ENCODE measurements at regions not wholly inside any gene's neighbourhood (a gene's known extent, or its start where the extent isn't known, plus 50 kb on each side); places are given as distances from the start of the nearest gene placed in this dataset.
A peak's percentile ranks its signal among the peaks of the same experiment; 100 is the strongest.

DNA sequence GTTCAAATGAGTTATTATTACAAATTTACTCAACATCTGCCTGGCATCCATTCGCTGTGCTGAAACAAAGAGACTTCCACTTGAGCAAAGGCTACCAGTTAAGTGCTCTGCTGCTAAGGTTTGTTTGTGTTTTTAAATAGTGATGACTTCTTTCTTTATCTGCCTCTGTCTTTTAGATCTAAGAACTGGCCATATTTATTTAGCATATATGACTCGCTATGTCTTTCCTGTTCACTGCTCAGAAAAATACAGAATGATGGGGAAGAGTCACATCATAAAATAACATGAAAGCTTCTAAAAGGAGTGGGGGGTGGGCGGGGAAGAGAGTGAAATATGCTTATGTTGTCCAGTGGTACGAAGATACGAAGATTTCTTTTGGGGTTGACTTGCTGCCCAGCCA is 322.2 kb downstream of the GPAT3 start:
- no peak for DNase-seq (ENCODE audit: low read depth in 2 of 2)

DNA sequence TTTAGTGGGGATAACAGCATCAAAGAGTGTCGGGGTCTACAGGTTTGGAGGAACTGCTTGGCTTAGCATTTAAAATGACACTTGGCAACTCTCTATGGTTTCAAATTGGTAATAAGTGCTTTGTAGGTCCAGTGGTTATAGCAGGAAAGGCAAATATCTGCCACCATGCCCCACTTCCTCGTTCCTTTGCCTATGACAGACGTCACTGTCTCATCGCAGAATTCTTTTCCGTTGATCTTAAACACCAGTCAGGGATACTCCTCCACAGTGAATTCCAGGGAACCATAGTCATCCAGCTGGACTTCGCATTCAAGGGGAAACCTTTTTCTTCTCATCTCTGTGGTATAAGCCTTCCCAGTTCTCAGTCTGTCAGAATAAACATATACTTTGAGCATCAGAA is 319.1 kb downstream of the GPAT3 start:
- DNase-seq (ENCODE audit: low read depth in 2 of 2): peak; percentile 85 to 86

DNA sequence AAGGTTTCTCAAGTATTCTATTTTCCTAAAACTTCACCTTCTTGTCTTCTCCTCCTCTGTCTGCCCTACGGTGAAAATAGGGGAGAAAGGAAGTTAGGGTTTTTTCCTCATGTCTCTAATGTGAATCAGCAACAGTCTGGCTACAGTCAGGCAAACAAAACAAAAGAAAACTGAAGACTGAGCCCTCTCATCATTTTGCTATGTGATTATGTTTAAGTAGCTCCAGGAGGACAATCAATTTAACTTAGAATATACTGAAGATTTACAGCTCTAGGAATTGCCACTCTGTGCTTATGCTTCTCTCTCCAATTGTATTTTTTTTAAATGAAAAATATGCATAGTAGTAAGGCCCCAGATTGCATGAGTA is 316.2 kb downstream of the GPAT3 start:
- peak; percentile 51 to 52 for DNase-seq (ENCODE audit: low read depth in 2 of 2)

DNA sequence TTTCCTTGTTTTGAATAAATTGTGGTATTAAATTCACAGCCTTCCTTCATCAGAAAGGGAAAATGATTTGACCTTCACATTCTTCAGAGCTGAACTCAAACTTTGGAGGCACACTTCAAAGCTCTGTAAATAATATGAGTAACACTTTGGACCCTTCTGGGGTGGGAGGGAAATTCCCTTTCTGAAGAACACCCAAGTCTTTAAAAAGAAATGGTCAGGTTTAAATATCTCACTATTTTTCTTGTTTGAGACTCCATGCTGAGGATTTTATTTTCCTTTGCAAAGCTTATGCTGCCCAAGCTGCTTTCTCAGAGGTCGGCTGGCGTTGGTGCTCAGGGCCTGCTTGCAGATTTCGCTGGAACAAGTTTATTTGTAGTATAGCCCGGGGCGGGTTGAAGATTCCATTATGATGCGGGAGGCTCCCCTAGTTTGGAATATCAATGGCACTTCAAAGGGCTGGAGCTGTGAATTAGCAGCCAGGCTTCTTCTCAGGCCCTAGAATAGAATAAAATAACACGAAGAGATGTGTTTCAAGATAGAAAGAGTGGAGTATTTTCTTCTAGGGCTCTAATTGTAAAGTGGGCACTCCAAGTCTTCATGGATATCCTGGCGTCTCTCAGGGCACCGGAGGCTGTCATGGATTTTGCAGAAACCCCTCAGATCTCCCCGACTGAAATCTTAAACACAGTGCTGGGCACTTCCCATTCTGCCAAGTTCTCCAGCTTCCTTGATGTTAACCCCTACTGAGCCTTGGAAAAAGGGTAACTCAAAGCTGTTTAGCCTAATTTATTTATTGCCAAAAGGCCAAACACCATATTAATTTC is 315.6 kb downstream of the GPAT3 start:
- DNase-seq (ENCODE audit: low read depth in 2 of 2): no peak

DNA sequence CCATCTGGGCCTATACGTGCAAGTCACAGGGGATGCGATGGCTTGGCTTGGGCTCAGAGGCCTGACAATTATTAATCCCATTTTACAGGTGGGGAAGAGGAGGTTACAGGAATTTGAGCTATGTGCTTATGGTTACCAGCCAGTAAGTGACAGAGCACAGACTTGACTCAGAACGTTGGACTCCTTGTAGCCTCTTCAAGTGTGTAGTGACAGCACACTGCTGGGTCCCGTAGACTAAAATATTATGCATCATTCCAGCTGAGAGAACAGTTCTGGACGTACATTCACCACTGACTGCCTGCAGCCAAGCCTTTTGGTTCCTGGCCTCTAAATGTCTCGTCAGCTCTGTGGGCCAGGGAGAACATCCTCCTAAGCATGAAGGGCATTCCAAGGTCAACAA is 314.5 kb downstream of the GPAT3 start:
- DNase-seq (ENCODE audit: low read depth in 2 of 2): no peak

DNA sequence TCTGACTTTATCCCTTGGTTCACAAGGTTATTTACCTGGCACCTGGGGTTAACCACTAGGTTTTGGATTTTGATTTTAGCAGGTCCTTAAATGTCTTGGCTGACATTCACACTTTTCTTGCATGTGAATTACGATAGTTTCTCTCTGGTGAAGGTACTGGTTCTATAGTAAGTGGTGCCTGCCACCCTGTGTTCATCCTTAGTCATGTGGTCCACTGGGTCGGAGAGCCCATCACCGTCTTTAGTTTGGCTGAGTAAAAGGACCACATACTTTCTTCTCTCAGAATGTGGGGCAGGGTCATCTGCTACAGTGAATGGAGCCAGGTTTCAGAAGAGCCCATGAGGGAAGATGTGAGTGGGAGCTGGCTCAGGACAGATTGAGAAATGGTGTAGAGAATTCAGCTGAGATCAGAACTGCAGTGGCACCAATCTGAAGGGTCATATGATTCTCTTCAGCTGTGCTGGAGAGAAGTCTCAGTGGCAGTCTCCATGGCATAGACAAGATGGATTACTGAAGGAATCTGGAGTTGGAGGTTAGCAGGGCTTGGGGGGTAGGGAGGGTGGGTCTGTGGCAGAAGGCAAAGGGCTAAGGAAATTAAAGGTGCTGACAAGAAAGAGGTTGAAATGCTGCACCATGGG is 310.4 kb downstream of the GPAT3 start:
- no peak for DNase-seq (ENCODE audit: low read depth in 2 of 2)

DNA sequence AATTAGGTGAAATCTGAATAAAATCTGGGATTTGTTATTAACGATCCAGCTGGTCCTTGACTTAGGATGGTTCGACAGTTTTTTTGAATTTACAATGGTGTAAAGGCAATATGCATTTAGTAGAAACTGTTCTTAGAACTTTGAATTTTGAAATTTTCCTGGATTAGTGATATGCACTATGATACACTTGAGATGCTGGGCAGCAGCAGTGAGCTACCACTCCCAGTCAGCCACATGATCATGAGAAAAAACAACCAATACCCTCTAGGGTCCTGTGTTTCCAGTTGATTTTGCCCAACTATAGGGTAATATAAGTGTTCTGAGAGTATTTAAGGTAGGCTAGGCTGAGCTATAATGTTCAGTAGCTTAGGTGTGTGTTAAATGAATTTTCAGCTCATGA is 303.7 kb downstream of the GPAT3 start:
- DNase-seq (ENCODE audit: low read depth in 2 of 2): no peak

DNA sequence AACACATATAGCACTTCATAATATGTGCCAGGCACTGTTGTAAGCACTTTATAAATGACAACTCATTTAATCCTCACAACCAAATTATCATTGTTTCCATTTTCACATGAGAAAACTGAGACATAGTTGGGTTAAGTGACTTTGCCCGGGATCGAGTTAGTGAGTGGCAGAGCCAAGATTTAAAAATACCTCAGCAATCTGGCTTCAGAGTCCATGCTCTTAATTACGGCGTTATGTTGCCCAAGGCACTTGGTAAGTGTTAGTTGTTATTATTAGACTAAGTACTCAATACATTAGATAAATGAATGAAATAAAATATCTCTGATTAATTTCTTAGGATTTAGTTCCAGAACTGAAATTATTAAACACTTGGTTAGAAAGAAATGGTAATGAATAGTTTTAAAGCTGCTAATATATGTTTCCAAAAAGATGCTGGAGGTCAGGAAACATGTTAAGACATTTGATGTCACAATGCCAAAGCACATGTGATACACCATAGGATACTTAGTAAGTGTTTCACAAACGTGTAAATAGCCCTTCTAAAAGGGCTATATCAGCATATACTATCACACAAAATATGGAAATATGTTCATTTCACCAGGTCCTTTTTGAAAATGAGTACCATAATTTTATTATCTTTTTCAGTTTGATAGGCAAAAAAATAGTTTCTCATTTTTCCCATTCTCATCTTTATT is 301.9 kb downstream of the GPAT3 start:
- no peak for DNase-seq (ENCODE audit: low read depth in 2 of 2)

DNA sequence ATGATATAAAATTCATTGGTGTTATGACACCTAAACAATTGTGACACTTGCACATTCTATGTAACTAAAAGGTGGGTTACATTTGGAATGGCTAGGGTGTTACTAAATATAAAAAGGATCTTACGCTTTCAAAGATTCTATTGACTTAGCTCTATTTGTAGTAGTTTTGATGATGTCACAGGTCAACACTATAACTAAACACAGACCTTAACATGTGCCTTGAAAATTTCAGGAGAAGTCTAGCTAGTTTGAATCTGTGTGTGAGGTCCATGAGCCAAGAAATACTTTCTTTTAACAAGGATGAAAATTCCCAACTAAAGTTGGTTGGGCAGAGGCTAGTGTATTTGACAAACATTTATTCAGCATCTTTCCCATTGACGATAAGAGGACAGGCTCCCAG is 298.0 kb downstream of the GPAT3 start:
- DNase-seq (ENCODE audit: low read depth in 2 of 2): no peak

DNA sequence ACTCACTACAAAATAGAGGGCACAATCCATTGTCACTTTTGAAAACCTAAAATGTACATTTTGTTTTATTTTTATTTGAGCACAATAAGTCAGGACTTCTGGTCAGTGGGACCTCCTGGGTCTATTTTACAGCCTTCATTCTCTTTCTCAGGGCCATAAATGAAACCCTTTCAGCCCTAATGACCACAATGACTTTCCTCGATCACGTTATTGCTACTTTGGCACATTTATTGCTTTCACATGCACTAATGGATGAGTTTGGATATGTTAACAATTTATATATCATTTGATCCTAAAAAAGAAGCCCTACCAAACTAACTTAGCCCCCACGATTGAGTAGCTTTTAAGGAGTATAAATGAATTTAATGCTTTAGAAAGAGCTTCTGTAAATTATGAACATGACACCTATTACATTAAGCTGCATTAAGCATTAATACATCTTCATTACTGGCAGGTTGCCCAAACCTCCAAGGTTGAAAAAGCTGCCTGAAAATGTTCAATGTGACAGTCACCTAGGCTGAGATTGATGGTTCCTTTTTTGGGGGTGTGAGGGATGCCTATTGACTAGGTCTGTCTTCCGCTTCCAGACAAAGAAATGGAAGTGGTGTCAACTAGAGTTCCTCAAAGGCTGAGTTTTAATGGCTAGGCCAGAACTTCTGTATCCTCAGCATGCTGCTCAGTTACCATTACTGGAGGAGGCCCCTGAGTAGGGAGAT is 296.4 kb downstream of the GPAT3 start:
- DNase-seq (ENCODE audit: low read depth in 2 of 2): no peak

DNA sequence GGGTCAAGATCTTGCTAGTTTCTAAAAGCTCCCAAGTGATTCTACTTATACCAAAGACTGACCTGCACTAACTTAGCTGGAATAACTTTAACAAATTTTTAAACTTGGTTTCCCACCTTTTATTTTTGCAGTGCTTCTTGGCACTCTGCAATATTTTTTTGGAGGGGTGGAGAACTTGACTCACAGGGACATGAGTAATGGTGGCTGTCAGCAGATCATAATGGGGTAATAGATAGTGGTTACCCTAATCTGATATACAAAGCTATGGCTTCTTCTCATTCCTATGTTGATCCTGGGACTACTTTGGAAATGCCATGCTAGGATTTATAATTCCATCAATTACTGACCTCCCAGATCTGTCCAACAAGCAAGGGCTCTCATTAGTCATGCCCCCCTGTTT is 295.7 kb downstream of the GPAT3 start:
- no peak for DNase-seq (ENCODE audit: low read depth in 2 of 2)

DNA sequence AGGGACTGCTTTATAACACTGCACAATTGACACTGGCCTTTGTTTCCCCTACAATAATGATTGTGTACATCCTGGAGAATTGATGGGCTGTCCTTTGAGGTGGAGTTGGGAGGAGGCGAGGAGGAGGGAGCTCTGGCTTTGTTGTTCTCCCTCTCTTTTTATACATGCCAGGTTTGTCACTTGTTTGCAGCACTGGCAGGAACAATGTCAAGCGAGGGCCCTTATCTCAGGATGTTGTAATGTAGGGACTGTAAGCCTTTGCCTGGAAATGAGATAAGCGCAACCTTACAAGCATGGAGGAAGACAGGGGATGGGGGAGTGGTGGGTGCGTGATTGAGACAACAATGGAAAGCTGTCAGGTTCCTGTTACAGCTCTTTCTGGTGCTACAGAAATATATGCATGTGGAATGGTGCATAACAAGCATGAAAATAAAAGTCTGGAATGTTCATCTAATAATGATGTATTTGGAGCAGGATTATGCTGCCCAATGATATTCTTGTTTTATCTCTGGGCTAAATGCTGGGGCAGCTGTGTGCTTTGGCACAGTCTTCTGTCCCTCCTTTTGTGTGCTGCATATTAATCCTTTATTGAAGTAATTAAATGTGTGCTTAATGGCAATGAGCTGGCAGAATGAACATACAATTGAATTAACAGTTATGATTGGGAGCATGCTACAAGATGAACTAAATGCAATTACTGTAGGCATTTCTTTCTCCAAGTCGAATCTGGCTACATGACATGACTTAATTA is 294.4 kb downstream of the GPAT3 start:
- DNase-seq (ENCODE audit: low read depth in 2 of 2): no peak

DNA sequence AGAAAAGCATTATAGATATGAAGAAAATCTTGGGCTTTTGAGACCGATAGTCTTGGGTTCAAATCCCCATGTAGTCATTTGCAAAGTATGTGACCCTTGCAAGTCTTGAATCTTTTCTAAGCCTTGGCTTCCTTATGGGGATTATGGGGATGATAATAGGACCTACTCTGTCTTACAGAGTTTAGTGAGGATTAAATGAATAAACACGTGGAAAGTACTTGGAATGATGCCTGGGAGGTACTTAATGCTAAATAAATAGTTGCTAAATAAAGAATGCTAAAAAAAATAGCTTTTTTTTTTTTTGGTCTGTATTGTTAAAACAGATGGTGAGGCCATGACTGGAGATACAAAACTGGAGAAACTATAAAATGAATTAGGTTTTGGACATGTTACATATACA is 292.7 kb downstream of the GPAT3 start:
- no peak for DNase-seq (ENCODE audit: low read depth in 2 of 2)

DNA sequence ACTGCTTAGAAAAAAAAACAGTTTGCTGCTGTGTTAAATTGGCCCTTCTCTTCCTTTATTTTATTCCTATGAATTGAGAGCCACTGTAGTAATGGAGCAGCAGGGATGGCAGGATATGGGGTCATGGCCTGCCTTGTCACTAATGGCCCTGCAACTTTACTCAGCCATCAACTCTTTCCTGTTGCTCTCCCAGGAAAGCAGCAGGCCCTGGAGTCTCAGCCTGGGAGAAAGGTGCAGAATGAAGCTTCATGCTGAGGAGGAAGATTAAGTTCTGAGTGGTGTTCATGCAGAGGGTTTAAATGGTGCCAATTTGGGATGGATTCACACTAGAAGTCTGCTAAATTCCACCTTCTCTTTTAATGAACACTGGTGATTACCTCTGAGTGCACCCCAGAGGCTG is 285.6 kb downstream of the GPAT3 start:
- no peak for DNase-seq (ENCODE audit: low read depth in 2 of 2)

DNA sequence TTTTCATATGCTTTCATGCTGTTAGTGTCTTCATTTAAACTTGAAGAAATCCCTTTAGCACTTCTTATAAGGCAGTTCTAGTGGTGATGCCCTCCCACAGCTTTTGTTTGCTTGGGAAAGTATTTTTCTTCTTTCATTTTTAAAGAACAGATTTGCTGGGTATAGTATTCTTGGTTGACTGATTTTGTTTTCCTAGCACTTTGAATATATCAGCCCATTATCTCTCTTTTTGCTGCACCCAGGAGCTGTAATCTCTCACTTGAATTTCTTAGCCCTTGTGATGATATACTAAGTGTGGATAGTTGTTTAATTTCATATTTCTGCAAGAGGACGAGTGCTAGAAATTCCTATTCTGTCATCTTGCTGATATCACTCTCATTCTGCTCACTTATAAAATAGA is 283.7 kb downstream of the GPAT3 start:
- DNase-seq (ENCODE audit: low read depth in 2 of 2): no peak

DNA sequence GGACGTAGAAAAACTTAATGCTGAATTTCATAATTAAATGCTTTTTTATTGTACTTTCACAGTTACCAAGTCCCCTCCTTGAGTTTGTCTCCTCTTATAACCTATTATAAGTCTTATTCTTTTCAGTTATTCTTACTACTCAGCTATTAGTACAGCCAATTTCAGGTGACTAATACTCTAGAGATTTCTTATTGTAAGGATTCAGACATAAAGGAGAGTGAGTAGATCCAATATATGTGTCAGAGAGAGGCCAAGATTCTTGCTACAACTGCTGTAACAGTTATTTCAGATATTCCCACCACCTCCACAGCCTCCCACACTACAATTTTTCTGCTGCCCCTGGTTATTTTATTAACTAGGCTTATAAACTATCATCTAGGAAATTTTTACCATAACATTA is 274.5 kb downstream of the GPAT3 start:
- DNase-seq (ENCODE audit: low read depth in 2 of 2): no peak

DNA sequence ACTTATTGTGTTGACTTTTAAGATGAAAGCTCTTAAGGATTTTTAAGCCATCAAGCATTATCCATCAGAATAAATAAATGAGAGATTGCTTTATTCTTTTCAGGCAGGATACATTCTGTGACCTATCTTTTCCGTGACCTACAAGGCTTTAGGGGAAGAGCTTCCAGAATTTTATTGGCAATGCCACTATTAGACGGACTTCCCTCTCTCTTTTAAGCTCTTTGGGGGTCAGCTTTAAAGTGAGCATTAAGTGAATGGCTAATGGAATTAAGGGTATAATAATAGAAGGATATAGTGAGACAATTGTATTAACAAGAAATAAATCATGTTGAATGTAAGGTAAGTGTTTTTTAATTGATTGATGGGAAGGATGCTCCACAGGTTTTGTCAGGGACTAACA is 273.7 kb downstream of the GPAT3 start:
- DNase-seq (ENCODE audit: low read depth in 2 of 2): no peak

DNA sequence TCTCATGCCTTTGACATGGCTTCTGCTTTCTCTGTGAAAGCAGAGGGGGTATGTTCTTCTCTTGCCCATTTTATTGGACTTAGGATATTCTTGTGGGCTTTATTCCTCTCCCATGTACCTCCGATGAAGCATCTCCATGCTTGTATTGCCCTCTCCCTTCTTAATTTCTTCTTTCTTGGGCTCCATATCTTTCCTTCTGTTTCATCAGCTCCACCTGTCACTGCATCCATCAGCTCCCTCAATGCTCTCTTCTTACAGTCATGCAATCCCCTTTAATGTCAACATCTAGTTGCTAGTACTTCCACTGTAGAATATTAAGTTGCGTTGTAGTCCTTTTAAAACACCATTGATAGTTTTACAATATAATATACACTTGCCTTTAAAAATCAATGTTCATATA is 257.6 kb downstream of the GPAT3 start:
- DNase-seq (ENCODE audit: low read depth in 2 of 2): no peak

DNA sequence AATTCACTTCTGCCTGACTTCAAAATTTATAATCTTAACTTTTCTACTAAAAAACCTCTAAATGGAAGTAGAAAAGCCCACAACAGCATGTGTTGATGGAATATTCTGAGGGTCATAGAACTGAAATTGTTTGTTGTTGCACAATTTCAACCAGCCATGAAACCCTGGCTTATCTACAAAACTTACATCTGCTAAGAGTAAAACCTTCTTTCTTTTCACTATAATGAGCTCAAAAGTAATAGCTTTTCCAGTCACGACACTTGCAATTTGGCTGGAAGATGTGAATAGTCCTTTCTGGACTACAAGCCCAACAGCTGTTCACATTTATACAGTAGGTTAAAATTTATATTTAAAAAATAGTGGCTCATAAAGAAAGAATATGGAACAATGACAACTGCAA is 250.0 kb downstream of the GPAT3 start:
- no peak for DNase-seq (ENCODE audit: low read depth in 2 of 2)

DNA sequence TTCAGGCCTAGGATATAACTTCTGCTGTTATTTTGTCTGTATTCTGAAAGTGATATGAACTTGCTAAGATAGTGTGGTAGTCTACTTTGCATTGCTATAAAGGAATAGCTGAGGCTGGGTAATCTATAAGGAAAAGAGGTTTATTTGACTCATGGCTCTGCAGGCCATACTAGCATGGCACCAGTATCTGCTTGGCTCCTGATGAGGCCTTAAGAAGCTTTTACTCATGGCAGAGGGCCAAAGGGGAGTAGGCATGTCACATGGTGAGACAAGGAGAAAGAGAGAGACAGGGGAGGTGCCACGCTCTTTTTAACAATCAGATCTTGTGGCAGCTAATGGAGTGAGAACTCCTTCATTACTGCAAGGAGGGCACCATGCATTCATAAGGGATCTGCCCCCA is 247.3 kb downstream of the GPAT3 start:
- DNase-seq (ENCODE audit: low read depth in 2 of 2): no peak

DNA sequence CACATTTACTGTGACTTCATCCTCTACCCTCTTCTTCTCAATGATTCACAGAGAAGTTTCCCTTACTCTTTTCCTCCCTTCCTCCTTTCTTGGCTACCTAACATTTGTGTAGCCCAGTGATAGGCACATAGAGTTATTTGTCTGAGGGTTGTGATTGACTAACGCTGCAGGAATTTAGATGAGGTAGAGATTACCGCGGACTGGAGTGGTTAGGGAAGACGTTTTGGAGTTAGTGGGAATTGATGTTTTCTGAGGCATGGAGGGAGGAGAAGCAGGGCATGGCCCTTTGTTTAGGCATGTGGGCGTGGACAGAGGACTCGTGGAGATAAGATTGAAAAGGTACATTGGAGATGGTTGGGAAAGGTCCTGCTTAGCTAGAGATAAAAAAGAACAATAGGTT is 246.7 kb downstream of the GPAT3 start:
- DNase-seq (ENCODE audit: low read depth in 2 of 2): no peak

DNA sequence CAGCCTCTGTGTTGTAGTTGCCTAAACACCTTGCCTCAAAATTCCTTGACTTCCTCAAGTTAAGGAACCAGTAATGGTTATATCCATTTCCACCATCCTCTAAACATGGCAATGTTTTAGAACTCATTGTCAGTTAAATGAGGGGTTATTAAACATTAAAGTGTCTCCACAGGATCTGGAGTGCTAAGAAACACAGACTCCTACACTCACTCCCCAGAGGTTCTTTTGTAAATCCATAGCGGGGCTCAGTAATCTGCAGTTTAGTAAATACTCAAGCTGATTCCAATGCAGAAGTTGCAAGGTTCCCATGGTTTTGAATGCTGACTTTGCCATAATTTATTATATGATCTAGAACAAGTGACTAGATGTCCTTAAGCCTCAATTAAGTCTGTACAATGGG is 245.5 kb downstream of the GPAT3 start:
- DNase-seq (ENCODE audit: low read depth in 2 of 2): no peak
